IMR-90 (cell line): ENCODE measurements at regions not wholly inside any gene's neighbourhood (a gene's known extent, or its start where the extent isn't known, plus 50 kb on each side); places are given as distances from the start of the nearest gene placed in this dataset.

ENCODE experiments used
- ATAC-seq: fragments of 200-7000 bp; cut with Tn5 transposase; 2 replicates; pipeline ENCODE4 v1.9.1; 2020; ENCODE audit warnings: low read depth, mild to moderate bottlenecking, moderate library complexity
- BruUV-seq: library from RNA; stranded (reverse); fragments of 400-500 nt; replicated peaks from 2 replicates; lab custom pipeline; 2021; lab: Mats Ljungman, UMichigan
- CTCF ChIA-PET: fragments of 300-600 bp; formaldehyde crosslinking; extraction: SDS; loops from one replicate; lab custom pipeline; 2021; ENCODE audit warnings: antibody characterized with exemption; lab: Yijun Ruan, JAX
- POLR2A ChIA-PET: fragments of 300-600 bp; sonication (Branson Sonifier 250); formaldehyde crosslinking; loops from one replicate; lab custom pipeline; 2022; ENCODE audit warnings: antibody characterized with exemption; ENCODE audit not compliant: unreplicated experiment; lab: Charles Lee
- DNase-seq: peaks from one replicate; pipeline ENCODE4 v3.0.0; 2013
- H2AFZ ChIP-seq: replicated peaks from 2 replicates; pipeline ENCODE3; 2013; ENCODE audit warnings: low read length, mild to moderate bottlenecking; ENCODE audit not compliant: poor library complexity
- H2AK5ac ChIP-seq: 2 replicates; pipeline ENCODE4 v1.6.1; 2013; ENCODE audit warnings: low read depth, low read length, inconsistent platforms
- H2AK9ac ChIP-seq: replicated peaks from 2 replicates; pipeline ENCODE3; 2013; ENCODE audit warnings: mild to moderate bottlenecking, low read depth, low read length, moderate library complexity; ENCODE audit not compliant: poor library complexity
- H2BK120ac ChIP-seq: 2 replicates; pipeline ENCODE4 v1.6.1; 2013; ENCODE audit warnings: low read depth, low read length, inconsistent platforms
- H2BK15ac ChIP-seq: 3 replicates; pipeline ENCODE4 v1.6.1; 2013; ENCODE audit warnings: low read depth, low read length, inconsistent platforms
- H2BK20ac ChIP-seq: 2 replicates; pipeline ENCODE4 v1.6.1; 2013; ENCODE audit warnings: low read depth, mild to moderate bottlenecking, inconsistent platforms, low read length, moderate library complexity
- H2BK5ac ChIP-seq: 2 replicates; pipeline ENCODE4 v1.6.1; 2013; ENCODE audit warnings: mild to moderate bottlenecking, low read depth, low read length, inconsistent platforms; ENCODE audit not compliant: poor library complexity, severe bottlenecking
- H3K14ac ChIP-seq: replicated peaks from 2 replicates; pipeline ENCODE4 v1.6.1; 2013; ENCODE audit warnings: low read depth, low read length, inconsistent platforms
- H3K18ac ChIP-seq: 2 replicates; pipeline ENCODE4 v1.6.1; 2013; ENCODE audit warnings: low read depth, low read length, control low read depth
- H3K23ac ChIP-seq: 2 replicates; pipeline ENCODE4 v1.6.1; 2013; ENCODE audit warnings: low read depth, low read length, inconsistent platforms
- H3K27ac ChIP-seq: 2 replicates; pipeline ENCODE4 v1.5.1; 2013; ENCODE audit warnings: mild to moderate bottlenecking, control low read depth, low read length; ENCODE audit not compliant: insufficient read depth
- H3K27me3 ChIP-seq: 2 replicates; pipeline ENCODE4 v1.6.1; 2013; ENCODE audit warnings: low read length; ENCODE audit not compliant: control insufficient read depth, insufficient read depth
- H3K36me3 ChIP-seq: 2 replicates; pipeline ENCODE4 v1.6.1; 2013; ENCODE audit warnings: low read length, mixed read lengths; ENCODE audit not compliant: control insufficient read depth, insufficient read depth
- H3K4ac ChIP-seq: 2 replicates; pipeline ENCODE4 v1.6.1; 2013; ENCODE audit warnings: low read depth, low read length, inconsistent platforms
- H3K4me1 ChIP-seq: 2 replicates; pipeline ENCODE4 v1.6.1; 2013; ENCODE audit warnings: low read length, mixed read lengths; ENCODE audit not compliant: control insufficient read depth, insufficient read depth
- H3K4me2 ChIP-seq: 2 replicates; pipeline ENCODE4 v1.6.1; 2013; ENCODE audit warnings: low read depth, mild to moderate bottlenecking, control low read depth, low read length, moderate library complexity
- H3K4me3 ChIP-seq: 2 replicates; pipeline ENCODE4 v1.5.1; 2013; ENCODE audit warnings: low read depth, mild to moderate bottlenecking, control low read depth, low read length, moderate library complexity; ENCODE audit not compliant: insufficient read depth
- H3K56ac ChIP-seq: 2 replicates; pipeline ENCODE4 v1.6.1; 2013; ENCODE audit warnings: low read length, inconsistent platforms; ENCODE audit not compliant: insufficient read depth; ENCODE audit errors: extremely low read depth
- H3K79me1 ChIP-seq, 2 experiments: 2 replicates each; pipeline ENCODE4 v1.6.1; 2013; ENCODE audit warnings: low read length in 2 of 2, inconsistent platforms in 1 of 2, low read depth in 1 of 2
- H3K9ac ChIP-seq: 2 replicates; pipeline ENCODE4 v1.6.1; 2013; ENCODE audit warnings: low read depth, low read length, control low read depth
- H3K9me1 ChIP-seq: 2 replicates; pipeline ENCODE4 v1.6.1; 2013; ENCODE audit warnings: low read length, inconsistent platforms; ENCODE audit not compliant: insufficient read depth
- H3K9me3 ChIP-seq: 2 replicates; pipeline ENCODE4 v1.6.1; 2013; ENCODE audit warnings: low read length; ENCODE audit not compliant: control insufficient read depth, insufficient read depth
- H4K20me1 ChIP-seq: 2 replicates; pipeline ENCODE4 v1.6.1; 2013; ENCODE audit warnings: low read length, inconsistent platforms; ENCODE audit not compliant: insufficient read depth
- H4K5ac ChIP-seq: 2 replicates; pipeline ENCODE4 v1.6.1; 2013; ENCODE audit warnings: mild to moderate bottlenecking, low read depth, low read length, control low read depth
- H4K8ac ChIP-seq, 2 experiments: 2 replicates each; pipeline ENCODE4 v1.6.1; 2013; ENCODE audit warnings: low read depth in 2 of 2, low read length in 2 of 2, control low read depth in 1 of 2, inconsistent platforms in 1 of 2
- H4K91ac ChIP-seq: 2 replicates; pipeline ENCODE4 v1.6.1; 2013; ENCODE audit warnings: low read depth, low read length, inconsistent platforms; ENCODE audit not compliant: insufficient read depth
- CHD1 ChIP-seq: IDR thresholded peaks from 2 replicates; pipeline ENCODE4 v1.6.1; 2012; ENCODE audit warnings: low read depth, low read length, improper control_type of control experiment
- MAZ ChIP-seq: IDR thresholded peaks from 2 replicates; pipeline ENCODE4 v1.6.1; 2012; ENCODE audit warnings: low read depth, mild to moderate bottlenecking, low read length, improper control_type of control experiment, moderate library complexity, borderline replicate concordance
- NFE2L2 ChIP-seq: fragments of 150-350 bp; IDR thresholded peaks from 2 replicates; pipeline ENCODE4 v1.6.1; 2016; ENCODE audit warnings: low read depth, mild to moderate bottlenecking, low read length
- WGBS, 2 experiments: methylation state at CpG; one replicate each; pipeline versions ENCODE4 v1.1.5 to v1.1.7; 2013; ENCODE audit warnings: missing lambda C conversion rate in 2 of 2; ENCODE audit not compliant: insufficient read length in 1 of 2; ENCODE audit errors: extremely low coverage in 2 of 2; 5-methylcytosine and 5-hydroxymethylcytosine counted together
- dilution Hi-C: fragments of 300-500 bp; cut with HindIII; formaldehyde crosslinking; loops from one replicate; pipeline ENCODE4 v1.14.3; 2018; ENCODE audit warnings: low sequenced_read_pairs; ENCODE audit not compliant: unreplicated experiment
- in situ Hi-C: fragments of 300-500 bp; cut with MboI; formaldehyde crosslinking; loops from 3 replicates; pipeline ENCODE4 v1.14.3; 2019; ENCODE audit warnings: low sequenced_read_pairs, inconsistent platforms, mixed read lengths
- intact Hi-C: fragments of 100-400 bp; cut with micrococcal nuclease; formaldehyde crosslinking; loops from 2 replicates; pipeline ENCODE4 v1.10.0; 2022

GRCh38 chr11:115920841-115921480 is 416.7 kb upstream of the CADM1 start:
- Histone ChIP-seq H4K5ac (no peak overlapping the region), H2BK15ac (no peak overlapping the region), H3K9me3 (no peaks in the 10 kb centered on the region), H3K23ac (no peak overlapping the region), H2BK20ac (no peak overlapping the region), H2BK120ac (no peak overlapping the region), H3K9me1 (no peaks in the 10 kb centered on the region), H3K4ac (no peak overlapping the region), H4K8ac (no peak overlapping the region), H3K36me3 (no peaks in the 10 kb centered on the region), H3K27ac (no peak overlapping the region), H3K4me1 (peaks cover 11% of the 10 kb centered on the region; the same call in 1 of the 2 replicates), H2BK5ac (no peak overlapping the region), H3K4me2 (no peak overlapping the region), H3K79me1 (no peaks in the 10 kb centered on the region), H3K27me3 (no peaks in the 10 kb centered on the region; the same call in 1 of the 2 replicates), H3K4me3 (no peak overlapping the region), H3K14ac (no peak overlapping the region), H3K56ac (no peak overlapping the region), H3K9ac (no peak overlapping the region), H2AK5ac (no peak overlapping the region), H4K91ac (no peak overlapping the region), H2AFZ (no peak overlapping the region), H3K18ac (no peak overlapping the region), H4K20me1 (no peaks in the 10 kb centered on the region), H2AK9ac (no peak overlapping the region)
- BruUV-seq: no TSS peak
- no peak for ATAC-seq
- WGBS, 2 experiments: 64% methylated on average over 2 of the region's 6 CpGs; no CpG with 5 or more reads in 1 of the 2 experiments
- TF ChIP-seq NFE2L2 (no peak), CHD1 (no peak), MAZ (no peak)
- no peak for DNase-seq
- in situ Hi-C loops: no loop called here
- intact Hi-C loops: no loop called here
- ChIA-PET CTCF (no interaction called here), POLR2A (no interaction called here)
- dilution Hi-C loops: no loop called here
